C4-2B (cell line): ENCODE measurements at regions not wholly inside any gene's neighbourhood (a gene's known extent, or its start where the extent isn't known, plus 50 kb on each side); places are given as distances from the start of the nearest gene placed in this dataset.

Source experiments
- ZFX ChIP-seq: fragments of 450-650 bp; IDR thresholded peaks from 2 replicates; pipeline ENCODE4 v1.6.1; 2017
- TF ChIP-seq, protein P1 (sequence below): fragments of 450-650 bp; conservative IDR thresholded peaks from 2 replicates; pipeline ENCODE4 v1.5.1; 2017; ENCODE audit warnings: mild to moderate bottlenecking

DNA sequence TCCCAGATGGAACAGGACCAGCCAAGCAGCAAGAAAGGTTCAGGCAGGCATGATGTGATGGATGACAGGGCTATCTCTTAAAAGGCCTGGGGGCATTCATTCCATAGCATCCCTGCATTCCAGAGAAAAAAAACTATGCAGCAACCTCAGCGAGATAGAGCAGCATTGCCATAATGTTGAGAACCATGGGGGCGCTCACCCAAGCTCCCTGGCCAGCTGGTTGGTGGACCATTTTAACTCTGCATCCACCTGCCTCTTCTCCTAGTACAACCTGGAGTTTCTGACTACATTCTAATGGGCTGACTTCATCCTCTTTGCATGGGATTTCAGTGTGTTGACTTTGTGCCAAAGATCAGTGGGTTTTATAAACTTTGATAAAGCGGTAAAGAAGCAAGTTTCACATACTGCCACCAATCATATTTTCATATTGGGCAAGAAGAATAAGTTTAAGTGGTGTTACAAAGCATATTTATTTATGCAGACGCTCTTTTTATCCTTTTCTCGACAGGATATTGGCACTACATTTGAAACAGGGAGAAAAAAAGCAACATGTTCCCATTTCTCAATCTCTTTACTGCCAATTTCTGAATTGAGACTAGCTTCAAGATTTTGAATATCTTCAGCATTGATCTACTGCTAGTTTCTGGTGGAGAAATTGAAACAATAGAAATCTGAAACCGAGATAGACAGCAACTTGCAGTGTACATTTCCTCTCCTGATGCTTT lies 378.3 kb upstream of the WWC1 start:
- TF ChIP-seq, protein P1, sequence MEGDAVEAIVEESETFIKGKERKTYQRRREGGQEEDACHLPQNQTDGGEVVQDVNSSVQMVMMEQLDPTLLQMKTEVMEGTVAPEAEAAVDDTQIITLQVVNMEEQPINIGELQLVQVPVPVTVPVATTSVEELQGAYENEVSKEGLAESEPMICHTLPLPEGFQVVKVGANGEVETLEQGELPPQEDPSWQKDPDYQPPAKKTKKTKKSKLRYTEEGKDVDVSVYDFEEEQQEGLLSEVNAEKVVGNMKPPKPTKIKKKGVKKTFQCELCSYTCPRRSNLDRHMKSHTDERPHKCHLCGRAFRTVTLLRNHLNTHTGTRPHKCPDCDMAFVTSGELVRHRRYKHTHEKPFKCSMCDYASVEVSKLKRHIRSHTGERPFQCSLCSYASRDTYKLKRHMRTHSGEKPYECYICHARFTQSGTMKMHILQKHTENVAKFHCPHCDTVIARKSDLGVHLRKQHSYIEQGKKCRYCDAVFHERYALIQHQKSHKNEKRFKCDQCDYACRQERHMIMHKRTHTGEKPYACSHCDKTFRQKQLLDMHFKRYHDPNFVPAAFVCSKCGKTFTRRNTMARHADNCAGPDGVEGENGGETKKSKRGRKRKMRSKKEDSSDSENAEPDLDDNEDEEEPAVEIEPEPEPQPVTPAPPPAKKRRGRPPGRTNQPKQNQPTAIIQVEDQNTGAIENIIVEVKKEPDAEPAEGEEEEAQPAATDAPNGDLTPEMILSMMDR, result no peak
- TF ChIP-seq ZFX, result no peak
